Activated CD4-positive, alpha-beta T cell treated with anti-CD3 and anti-CD28 coated beads, Interleukin-2, amount 10 ng/mL, durations not matched to agents 24 days and 14 days (primary cell): ENCODE measurements at regions not wholly inside any gene's neighbourhood (a gene's known extent, or its start where the extent isn't known, plus 50 kb on each side); places are given as distances from the start of the nearest gene placed in this dataset.

Experiments
- DNase-seq: peaks from one replicate; pipeline ENCODE4 v3.0.0; 2022
- H3K27ac Mint-ChIP-seq: one replicate; pipeline ENCODE4 v1.8.0; 2022; ENCODE audit warnings: mild to moderate bottlenecking, mixed read lengths
- H3K27me3 Mint-ChIP-seq: one replicate; pipeline ENCODE4 v1.8.0; 2022; ENCODE audit warnings: mixed read lengths
- H3K36me3 Mint-ChIP-seq: one replicate; pipeline ENCODE4 v1.8.0; 2022; ENCODE audit warnings: low read depth, mild to moderate bottlenecking, mixed read lengths
- H3K4me1 Mint-ChIP-seq: one replicate; pipeline ENCODE4 v1.8.0; 2021; ENCODE audit warnings: mixed read lengths
- H3K4me3 Mint-ChIP-seq: one replicate; pipeline ENCODE4 v1.8.0; 2022; ENCODE audit warnings: mild to moderate bottlenecking, moderate library complexity, mixed read lengths
- H3K9me3 Mint-ChIP-seq: one replicate; pipeline ENCODE4 v1.8.0; 2021; ENCODE audit warnings: mixed read lengths
- intact Hi-C: fragments of 100-400 bp; cut with micrococcal nuclease; formaldehyde crosslinking; loops from one replicate; pipeline ENCODE4 v1.15.1; 2023

GRCh38 chr1:181863736-181864135 lies 197.8 kb downstream of the ZNF648 start:
- Mint-ChIP-seq H3K9me3 (no peaks in the 10 kb centered on the region), H3K4me3 (no peak overlapping the region), H3K36me3 (no peaks in the 10 kb centered on the region), H3K4me1 (no peaks in the 10 kb centered on the region), H3K27ac (no peak overlapping the region), H3K27me3 (no peaks in the 10 kb centered on the region)
- intact Hi-C loops, result no loop called here
- DNase-seq, result no peak

DNA sequence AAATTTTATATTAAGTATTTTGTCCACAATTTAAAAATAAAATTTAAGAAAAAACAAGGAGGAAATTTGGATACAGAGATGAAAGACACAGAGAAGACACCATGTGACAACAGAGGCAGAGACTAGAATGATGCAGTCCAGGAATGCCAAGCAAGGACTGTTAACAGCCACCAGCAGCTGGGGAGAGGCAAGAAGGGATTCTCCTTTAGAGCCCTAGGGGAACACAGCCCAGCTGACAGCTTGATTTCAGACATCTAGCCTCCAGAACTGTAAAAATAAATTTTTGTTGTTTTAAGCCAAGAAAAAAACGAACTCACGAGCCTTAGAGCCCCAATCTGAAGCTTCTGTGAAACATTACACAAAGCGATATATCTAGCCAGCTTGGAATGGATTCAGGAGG lies 198.5 kb downstream of the ZNF648 start:
- Mint-ChIP-seq H3K4me3 (no peak overlapping the region), H3K27me3 (no peaks in the 10 kb centered on the region), H3K9me3 (no peaks in the 10 kb centered on the region), H3K36me3 (no peaks in the 10 kb centered on the region), H3K4me1 (no peaks in the 10 kb centered on the region), H3K27ac (no peak overlapping the region)
- DNase-seq, result no peak
- intact Hi-C loops, result no loop called here

GRCh38 chr1:181858135-181858534 lies 203.4 kb downstream of the ZNF648 start:
- Mint-ChIP-seq H3K4me3 (no peak overlapping the region), H3K36me3 (no peaks in the 10 kb centered on the region), H3K27ac (no peak overlapping the region), H3K9me3 (no peaks in the 10 kb centered on the region), H3K27me3 (no peaks in the 10 kb centered on the region), H3K4me1 (no peaks in the 10 kb centered on the region)
- no peak for DNase-seq
- intact Hi-C loops, result no loop called here
